LNCAP (cell line): ENCODE measurements at regions not wholly inside any gene's neighbourhood (a gene's known extent, or its start where the extent isn't known, plus 50 kb on each side); places are given as distances from the start of the nearest gene placed in this dataset.

ENCODE experiments used
- TF ChIP-seq, protein P1 (sequence below): fragments of 450-650 bp; IDR thresholded peaks from 2 replicates; pipeline ENCODE4 v1.5.1; 2017; ENCODE audit warnings: mild to moderate bottlenecking

DNA sequence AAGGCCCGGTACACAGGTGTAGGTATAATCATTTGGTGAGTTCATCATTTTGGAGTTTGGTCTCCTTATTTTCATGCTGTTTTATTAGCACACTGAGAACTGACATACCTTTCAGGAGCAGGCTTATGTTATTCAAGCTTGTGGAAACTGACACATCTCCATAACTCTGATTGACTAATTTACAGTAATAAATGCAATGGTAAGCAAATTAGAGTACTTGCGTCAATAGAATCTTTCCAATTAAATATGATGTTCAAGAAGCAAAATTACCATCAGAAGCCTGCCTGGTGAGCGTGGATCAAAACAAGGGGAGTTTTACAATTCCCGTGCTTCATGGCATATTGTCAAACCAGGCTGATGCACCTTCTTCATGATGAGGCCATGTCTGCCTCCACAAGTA is 210.7 kb upstream of the GPRIN3 start:
- TF ChIP-seq, protein P1, sequence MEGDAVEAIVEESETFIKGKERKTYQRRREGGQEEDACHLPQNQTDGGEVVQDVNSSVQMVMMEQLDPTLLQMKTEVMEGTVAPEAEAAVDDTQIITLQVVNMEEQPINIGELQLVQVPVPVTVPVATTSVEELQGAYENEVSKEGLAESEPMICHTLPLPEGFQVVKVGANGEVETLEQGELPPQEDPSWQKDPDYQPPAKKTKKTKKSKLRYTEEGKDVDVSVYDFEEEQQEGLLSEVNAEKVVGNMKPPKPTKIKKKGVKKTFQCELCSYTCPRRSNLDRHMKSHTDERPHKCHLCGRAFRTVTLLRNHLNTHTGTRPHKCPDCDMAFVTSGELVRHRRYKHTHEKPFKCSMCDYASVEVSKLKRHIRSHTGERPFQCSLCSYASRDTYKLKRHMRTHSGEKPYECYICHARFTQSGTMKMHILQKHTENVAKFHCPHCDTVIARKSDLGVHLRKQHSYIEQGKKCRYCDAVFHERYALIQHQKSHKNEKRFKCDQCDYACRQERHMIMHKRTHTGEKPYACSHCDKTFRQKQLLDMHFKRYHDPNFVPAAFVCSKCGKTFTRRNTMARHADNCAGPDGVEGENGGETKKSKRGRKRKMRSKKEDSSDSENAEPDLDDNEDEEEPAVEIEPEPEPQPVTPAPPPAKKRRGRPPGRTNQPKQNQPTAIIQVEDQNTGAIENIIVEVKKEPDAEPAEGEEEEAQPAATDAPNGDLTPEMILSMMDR, result no peak

DNA sequence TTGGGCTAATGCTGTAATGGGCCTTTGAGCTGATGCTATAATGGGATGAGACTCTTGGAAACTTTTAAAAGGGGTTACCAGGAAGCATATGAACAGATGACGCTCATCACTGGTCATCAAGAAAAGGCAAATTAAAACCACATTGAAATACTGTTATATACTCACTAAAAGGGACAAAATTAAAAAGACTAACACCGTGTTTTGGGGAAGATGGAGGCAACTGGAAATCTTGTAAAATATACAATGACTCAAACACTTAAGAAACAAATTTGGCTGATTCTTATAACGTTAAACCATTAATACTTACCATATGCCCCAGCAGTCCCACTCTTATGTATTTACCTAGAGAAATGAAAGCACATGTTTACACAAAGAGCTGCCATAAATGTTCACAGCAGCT is 207.2 kb upstream of the GPRIN3 start:
- TF ChIP-seq, protein P1, result no peak

DNA sequence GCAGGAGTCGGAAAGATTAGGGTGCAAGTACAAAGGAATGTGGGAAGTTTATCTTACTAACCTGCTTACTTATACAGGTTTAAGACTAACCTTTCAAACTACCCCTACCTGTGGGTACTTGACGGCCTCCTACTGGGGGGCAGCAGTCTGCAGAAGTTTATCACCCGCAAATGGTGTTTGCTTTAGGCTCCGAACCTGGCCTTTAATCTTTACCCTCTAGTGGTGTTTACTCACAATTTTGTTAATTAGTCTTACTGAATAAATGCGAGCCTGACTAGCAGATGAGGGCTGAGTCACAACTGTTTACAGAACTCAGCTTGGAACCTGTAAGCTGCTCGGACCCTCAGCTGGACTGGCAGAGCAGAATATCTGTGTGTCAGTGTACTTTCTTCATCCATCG is 204.2 kb upstream of the GPRIN3 start:
- TF ChIP-seq, protein P1, result no peak

DNA sequence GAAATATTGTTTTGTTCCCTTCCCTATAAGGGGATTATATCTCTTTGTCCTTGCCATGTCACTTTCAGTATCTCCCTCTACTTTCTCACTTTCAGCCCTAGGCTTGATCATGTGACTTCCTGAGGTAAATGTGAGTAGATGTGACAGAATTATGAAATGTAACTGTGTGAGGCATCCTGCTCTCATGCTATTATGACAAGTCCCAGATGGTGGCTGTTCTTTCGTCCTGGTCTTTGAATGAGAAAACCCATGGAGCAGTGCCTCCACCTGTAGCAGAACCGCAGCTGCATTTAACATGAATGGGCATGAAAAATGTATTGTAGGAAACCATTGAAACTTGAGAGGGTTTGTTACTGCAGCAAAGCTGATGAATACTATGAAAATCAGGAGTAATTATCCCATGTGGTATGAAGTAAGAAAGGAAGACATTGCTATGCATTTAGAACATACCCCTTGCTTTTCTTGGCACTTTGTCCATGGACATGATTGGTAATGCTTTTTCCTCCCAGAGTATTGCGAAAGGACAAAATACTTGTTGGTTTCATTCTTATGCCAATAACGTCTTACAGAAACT is 202.2 kb upstream of the GPRIN3 start:
- TF ChIP-seq, protein P1, result no peak

DNA sequence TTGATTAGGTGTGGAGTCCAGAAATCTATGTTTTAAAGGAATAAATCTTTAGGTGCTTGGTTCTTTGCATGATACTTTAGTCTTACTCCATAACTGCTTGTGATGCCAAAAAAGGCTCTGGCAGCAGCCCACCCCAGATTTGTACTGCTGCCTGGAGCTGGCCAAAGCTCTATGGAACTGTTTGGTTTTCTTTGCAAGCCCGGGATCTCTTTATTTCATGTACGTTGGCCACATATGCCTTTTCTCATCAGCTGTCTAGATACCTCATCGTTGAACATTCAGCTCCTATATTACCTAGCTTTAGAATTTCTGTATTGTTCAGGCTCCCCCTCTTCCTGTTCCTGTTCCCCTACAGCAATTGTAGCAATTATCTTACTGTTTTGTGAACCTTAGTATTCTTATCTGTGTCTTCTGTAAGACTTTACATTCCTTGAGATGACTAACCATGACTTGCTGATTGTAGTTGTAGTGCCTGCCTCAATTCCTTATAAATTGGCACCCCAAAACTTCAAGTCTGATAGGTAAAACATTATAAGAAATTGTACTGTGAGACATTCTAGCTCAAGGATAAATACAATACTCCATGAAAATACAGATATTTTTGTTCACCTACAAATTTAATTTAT is 199.4 kb upstream of the GPRIN3 start:
- TF ChIP-seq, protein P1, result no peak

DNA sequence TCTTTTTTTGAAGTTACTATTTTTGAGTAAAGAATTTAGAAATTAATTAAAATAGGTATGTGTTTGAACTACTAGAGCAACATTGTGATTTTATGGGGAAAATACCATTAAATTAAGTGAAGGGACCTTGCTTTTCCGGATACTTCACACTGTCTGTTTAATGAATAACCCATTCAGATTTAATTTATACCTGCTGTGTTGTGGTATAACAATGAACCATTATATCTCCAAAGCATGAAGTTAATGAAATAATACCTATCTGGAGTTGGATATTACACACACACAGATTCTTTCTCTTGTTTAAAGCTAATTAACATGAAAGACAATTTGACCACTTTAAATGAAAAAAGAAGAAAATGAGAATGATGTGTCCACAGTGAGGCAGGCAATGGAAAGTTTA is 195.0 kb upstream of the GPRIN3 start:
- TF ChIP-seq, protein P1, result no peak

DNA sequence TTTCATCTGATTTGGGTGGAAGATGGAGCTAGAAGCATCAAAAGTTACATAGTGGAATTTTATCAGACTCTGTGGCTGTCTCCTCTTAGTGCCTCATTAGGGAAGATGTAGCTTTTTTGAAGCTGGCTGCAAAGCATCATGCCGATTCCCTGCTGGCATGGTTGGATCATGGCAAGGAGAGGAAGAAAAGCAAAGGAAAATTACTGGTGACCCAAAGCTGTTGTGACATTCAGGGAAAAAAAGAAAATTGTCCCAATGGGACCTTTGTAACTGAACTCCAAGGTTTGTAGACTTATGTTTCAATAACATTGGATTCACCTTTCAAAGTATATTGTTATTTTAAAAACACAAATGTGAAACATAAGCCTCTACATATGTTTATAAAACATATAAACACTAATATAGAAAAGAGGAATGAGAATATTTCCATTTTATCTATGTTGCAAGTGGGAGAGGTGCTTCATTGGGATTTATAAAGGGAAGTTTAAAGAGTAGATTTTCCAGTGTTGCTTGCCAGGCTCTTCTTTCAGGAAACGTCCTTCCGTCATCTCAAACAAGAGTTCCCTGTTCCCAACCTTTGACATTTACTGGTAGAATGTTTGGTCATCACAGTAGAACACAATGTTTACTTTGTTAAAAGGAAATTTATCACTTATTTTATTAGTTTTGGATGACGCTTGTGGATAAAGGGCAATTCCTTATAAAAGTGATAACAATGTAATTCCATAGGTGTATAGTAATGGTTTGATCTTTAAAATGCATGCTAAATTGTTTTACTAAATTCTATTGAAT is 190.1 kb upstream of the GPRIN3 start:
- TF ChIP-seq, protein P1, result no peak
